ENCODE measurements at regions not wholly inside any gene's neighbourhood (a gene's known extent, or its start where the extent isn't known, plus 50 kb on each side); places are given as distances from the start of the nearest gene placed in this dataset.

DNA sequence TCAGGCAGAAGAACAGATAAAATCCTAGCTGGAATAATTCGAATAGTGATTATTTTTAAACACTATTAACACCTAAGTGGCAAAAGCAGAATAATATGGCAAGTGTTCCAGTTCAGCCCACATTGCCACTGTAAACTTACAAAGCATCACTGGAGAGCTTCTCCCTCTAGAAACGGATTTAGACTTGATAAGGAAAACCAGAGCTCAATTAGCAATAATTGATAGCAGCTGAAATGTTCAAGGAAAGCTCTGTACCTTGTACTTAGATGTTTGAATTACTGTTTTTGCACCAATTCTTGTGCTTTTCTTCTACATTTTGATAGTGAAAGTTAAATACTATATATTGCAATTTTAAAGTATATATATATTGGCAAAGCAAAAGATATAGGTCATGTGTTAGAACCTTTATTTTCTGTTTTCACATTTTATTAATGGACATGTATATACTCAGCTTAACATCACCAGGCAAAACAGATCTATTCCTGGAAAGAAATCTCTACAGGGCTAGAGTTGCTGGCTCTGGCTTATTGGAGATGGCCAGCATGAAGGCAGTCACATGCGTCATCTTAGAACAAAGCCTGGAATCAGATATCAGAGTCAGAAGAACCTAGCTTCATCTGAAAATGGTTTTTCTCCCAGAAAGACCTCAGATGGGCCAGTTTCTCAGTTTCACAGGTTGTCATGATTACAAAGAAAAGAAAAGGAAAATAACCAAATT is 149.1 kb upstream of the CTAGE1 start:
- Mint-ChIP-seq H3K4me3 (no peak overlapping the region), H3K27ac (no peak overlapping the region), H3K36me3 (no peaks in the 10 kb centered on the region), H3K27me3 (ENCODE audit: low read depth) (peaks cover 24% of the 10 kb centered on the region), H3K4me1 (no peaks in the 10 kb centered on the region), H3K9me3 (no peaks in the 10 kb centered on the region)
- ChIA-PET CTCF (no interaction called here), POLR2A (no interaction called here)
- TF ChIP-seq, protein P1, sequence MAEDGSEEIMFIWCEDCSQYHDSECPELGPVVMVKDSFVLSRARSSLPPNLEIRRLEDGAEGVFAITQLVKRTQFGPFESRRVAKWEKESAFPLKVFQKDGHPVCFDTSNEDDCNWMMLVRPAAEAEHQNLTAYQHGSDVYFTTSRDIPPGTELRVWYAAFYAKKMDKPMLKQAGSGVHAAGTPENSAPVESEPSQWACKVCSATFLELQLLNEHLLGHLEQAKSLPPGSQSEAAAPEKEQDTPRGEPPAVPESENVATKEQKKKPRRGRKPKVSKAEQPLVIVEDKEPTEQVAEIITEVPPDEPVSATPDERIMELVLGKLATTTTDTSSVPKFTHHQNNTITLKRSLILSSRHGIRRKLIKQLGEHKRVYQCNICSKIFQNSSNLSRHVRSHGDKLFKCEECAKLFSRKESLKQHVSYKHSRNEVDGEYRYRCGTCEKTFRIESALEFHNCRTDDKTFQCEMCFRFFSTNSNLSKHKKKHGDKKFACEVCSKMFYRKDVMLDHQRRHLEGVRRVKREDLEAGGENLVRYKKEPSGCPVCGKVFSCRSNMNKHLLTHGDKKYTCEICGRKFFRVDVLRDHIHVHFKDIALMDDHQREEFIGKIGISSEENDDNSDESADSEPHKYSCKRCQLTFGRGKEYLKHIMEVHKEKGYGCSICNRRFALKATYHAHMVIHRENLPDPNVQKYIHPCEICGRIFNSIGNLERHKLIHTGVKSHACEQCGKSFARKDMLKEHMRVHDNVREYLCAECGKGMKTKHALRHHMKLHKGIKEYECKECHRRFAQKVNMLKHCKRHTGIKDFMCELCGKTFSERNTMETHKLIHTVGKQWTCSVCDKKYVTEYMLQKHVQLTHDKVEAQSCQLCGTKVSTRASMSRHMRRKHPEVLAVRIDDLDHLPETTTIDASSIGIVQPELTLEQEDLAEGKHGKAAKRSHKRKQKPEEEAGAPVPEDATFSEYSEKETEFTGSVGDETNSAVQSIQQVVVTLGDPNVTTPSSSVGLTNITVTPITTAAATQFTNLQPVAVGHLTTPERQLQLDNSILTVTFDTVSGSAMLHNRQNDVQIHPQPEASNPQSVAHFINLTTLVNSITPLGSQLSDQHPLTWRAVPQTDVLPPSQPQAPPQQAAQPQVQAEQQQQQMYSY (CRISPR knock-in tag; IDR thresholded peaks at IDR 0.05), result no peak
- no peak for TF ChIP-seq IRF2 (CRISPR knock-in tag; IDR thresholded peaks at IDR 0.05; ENCODE audit: borderline replicate concordance, low read depth)
- no peak for DNase-seq (ENCODE audit: low spot score)
- no peak for ATAC-seq

DNA sequence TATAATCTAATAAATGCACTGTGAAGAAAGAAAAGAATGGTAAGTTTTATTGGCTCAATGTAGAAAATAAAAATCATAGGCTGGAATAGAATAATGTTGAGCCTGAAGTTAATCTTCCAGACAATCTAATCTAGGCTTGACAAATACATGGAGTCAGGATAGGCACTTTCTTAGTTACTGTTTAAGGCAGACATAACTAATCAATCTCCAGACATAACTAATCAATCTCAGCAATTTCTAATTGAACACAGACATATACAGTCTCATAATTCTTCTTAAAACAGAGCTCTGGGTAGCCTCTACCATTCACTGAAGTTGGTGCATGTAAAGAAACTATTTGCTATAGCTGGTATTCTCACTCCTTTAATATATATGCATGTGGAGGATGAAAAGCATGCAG is 150.1 kb upstream of the CTAGE1 start:
- DNase-seq (ENCODE audit: low spot score), result no peak
- H3K27ac Mint-ChIP-seq, result no peak overlapping the region
- CTCF ChIA-PET, result no interaction called here
- H3K4me3 Mint-ChIP-seq, result no peak overlapping the region
- H3K27me3 Mint-ChIP-seq (ENCODE audit: low read depth), result peaks cover 14% of the 10 kb centered on the region
- POLR2A ChIA-PET, result no interaction called here
- no peaks in the 10 kb centered on the region for H3K36me3 Mint-ChIP-seq
- ATAC-seq, result no peak
- H3K9me3 Mint-ChIP-seq, result no peaks in the 10 kb centered on the region
- no peaks in the 10 kb centered on the region for H3K4me1 Mint-ChIP-seq
- TF ChIP-seq CBFB (CRISPR knock-in tag; IDR thresholded peaks at IDR 0.05; ENCODE audit: low read depth) (no peak), NR2C2 (CRISPR knock-in tag; IDR thresholded peaks at IDR 0.05) (no peak), SMAD4 (CRISPR knock-in tag; IDR thresholded peaks at IDR 0.05) (no peak), SMAD3 (CRISPR knock-in tag; IDR thresholded peaks at IDR 0.05; ENCODE audit: borderline replicate concordance) (no peak), OVOL2 (CRISPR knock-in tag; IDR thresholded peaks at IDR 0.05; ENCODE audit: borderline replicate concordance) (no peak), GTF2I (CRISPR knock-in tag; conservative IDR thresholded peaks at IDR 0.05) (no peak), MXD4 (CRISPR knock-in tag; IDR thresholded peaks at IDR 0.05; ENCODE audit: borderline replicate concordance) (no peak), ZNF232 (CRISPR knock-in tag; IDR thresholded peaks at IDR 0.05) (no peak), ETV6 (CRISPR knock-in tag; IDR thresholded peaks at IDR 0.05) (no peak), NFATC4 (CRISPR knock-in tag; IDR thresholded peaks at IDR 0.05) (no peak), ZNF263 (CRISPR knock-in tag; IDR thresholded peaks at IDR 0.05; ENCODE audit: low read depth) (no peak), ZNF219 (CRISPR knock-in tag; IDR thresholded peaks at IDR 0.05; ENCODE audit: borderline replicate concordance) (no peak), TCF7 (CRISPR knock-in tag; IDR thresholded peaks at IDR 0.05; ENCODE audit: low read depth) (no peak)
- TF ChIP-seq, protein P2, sequence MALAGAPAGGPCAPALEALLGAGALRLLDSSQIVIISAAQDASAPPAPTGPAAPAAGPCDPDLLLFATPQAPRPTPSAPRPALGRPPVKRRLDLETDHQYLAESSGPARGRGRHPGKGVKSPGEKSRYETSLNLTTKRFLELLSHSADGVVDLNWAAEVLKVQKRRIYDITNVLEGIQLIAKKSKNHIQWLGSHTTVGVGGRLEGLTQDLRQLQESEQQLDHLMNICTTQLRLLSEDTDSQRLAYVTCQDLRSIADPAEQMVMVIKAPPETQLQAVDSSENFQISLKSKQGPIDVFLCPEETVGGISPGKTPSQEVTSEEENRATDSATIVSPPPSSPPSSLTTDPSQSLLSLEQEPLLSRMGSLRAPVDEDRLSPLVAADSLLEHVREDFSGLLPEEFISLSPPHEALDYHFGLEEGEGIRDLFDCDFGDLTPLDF (CRISPR knock-in tag; IDR thresholded peaks at IDR 0.05), result no peak
- TF ChIP-seq, protein P3, sequence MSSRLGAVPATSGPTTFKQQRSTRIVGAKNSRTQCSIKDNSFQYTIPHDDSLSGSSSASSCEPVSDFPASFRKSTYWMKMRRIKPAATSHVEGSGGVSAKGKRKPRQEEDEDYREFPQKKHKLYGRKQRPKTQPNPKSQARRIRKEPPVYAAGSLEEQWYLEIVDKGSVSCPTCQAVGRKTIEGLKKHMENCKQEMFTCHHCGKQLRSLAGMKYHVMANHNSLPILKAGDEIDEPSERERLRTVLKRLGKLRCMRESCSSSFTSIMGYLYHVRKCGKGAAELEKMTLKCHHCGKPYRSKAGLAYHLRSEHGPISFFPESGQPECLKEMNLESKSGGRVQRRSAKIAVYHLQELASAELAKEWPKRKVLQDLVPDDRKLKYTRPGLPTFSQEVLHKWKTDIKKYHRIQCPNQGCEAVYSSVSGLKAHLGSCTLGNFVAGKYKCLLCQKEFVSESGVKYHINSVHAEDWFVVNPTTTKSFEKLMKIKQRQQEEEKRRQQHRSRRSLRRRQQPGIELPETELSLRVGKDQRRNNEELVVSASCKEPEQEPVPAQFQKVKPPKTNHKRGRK (CRISPR knock-in tag; IDR thresholded peaks at IDR 0.05; ENCODE audit: borderline replicate concordance), result no peak
- TF ChIP-seq, protein P4, sequence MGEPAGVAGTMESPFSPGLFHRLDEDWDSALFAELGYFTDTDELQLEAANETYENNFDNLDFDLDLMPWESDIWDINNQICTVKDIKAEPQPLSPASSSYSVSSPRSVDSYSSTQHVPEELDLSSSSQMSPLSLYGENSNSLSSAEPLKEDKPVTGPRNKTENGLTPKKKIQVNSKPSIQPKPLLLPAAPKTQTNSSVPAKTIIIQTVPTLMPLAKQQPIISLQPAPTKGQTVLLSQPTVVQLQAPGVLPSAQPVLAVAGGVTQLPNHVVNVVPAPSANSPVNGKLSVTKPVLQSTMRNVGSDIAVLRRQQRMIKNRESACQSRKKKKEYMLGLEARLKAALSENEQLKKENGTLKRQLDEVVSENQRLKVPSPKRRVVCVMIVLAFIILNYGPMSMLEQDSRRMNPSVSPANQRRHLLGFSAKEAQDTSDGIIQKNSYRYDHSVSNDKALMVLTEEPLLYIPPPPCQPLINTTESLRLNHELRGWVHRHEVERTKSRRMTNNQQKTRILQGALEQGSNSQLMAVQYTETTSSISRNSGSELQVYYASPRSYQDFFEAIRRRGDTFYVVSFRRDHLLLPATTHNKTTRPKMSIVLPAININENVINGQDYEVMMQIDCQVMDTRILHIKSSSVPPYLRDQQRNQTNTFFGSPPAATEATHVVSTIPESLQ (CRISPR knock-in tag; IDR thresholded peaks at IDR 0.05), result no peak
- TF ChIP-seq, protein P5, sequence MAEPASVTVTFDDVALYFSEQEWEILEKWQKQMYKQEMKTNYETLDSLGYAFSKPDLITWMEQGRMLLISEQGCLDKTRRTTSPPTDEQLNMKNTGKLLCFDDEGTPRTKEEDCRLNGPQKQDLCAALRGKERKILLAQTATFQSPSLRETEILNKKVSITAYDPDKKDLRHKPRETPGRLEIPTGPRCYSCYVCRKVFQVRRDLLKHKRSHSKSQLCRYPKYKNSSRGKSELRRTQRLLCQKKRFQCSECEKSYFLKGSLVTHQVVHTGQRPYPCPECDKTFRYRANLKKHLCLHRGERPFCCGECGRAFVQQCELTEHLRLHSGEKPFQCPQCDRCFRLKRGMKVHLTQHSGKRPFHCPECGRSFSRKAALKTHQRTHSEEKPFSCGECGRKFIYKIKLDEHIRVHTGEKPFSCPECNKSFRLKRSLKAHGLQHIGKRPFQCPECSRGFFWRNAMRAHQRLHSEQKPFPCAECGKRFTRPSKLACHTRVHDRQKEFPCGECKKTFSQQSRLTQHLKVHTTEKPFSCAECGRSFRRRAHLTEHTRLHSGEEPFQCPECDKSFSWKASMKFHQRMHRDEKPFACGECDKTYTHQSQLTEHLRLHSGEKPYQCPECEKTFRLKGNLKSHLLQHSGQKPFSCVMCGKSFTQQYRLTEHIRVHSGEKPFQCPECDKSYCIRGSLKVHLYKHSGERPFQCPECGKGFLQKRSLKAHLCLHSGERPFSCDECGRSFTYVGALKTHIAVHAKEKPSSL (CRISPR knock-in tag; conservative IDR thresholded peaks at IDR 0.05), result no peak
- TF ChIP-seq, protein P6, sequence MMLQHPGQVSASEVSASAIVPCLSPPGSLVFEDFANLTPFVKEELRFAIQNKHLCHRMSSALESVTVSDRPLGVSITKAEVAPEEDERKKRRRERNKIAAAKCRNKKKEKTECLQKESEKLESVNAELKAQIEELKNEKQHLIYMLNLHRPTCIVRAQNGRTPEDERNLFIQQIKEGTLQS (CRISPR knock-in tag; conservative IDR thresholded peaks at IDR 0.05), result no peak
- TF ChIP-seq, protein P7, sequence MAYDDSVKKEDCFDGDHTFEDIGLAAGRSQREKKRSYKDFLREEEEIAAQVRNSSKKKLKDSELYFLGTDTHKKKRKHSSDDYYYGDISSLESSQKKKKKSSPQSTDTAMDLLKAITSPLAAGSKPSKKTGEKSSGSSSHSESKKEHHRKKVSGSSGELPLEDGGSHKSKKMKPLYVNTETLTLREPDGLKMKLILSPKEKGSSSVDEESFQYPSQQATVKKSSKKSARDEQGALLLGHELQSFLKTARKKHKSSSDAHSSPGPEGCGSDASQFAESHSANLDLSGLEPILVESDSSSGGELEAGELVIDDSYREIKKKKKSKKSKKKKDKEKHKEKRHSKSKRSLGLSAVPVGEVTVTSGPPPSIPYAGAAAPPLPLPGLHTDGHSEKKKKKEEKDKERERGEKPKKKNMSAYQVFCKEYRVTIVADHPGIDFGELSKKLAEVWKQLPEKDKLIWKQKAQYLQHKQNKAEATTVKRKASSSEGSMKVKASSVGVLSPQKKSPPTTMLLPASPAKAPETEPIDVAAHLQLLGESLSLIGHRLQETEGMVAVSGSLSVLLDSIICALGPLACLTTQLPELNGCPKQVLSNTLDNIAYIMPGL (CRISPR knock-in tag; IDR thresholded peaks at IDR 0.05), result no peak

All from WTC11 (cell line).